ENCODE measurements at regions not wholly inside any gene's neighbourhood (a gene's known extent, or its start where the extent isn't known, plus 50 kb on each side); places are given as distances from the start of the nearest gene placed in this dataset.

DNA sequence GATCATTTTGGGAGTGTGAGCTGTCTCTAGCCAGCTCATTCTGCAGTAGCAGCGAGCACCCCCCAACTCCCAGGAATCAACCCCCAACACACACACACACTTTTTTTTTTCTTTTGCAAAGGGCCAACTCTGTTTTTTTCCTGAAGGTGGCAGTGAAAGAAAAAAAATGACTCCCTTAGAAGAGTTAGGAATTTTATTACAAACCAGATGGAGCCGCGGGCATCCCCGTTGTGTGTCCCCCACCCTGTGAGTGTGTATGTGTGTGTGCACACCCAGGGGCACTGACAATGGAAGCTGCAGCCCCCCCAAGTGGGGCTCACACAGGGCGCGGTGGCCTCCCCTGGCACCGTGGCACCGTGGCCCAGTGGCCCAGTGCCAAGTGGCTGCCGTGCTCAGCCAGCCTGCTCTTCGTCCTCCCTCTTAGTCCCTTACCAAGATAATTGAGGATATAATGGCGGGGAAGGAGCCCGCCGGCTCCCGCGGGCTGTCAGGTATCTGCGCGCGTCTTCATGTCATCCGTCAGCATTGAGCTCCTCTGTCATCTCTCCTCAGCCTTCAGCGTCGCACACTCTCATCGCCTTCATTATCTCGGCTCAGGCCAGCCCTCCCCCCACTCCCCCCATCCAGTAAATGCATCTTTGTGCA lies 314.1 kb downstream of the ZNF536 start:
- TF ChIP-seq, protein P1, sequence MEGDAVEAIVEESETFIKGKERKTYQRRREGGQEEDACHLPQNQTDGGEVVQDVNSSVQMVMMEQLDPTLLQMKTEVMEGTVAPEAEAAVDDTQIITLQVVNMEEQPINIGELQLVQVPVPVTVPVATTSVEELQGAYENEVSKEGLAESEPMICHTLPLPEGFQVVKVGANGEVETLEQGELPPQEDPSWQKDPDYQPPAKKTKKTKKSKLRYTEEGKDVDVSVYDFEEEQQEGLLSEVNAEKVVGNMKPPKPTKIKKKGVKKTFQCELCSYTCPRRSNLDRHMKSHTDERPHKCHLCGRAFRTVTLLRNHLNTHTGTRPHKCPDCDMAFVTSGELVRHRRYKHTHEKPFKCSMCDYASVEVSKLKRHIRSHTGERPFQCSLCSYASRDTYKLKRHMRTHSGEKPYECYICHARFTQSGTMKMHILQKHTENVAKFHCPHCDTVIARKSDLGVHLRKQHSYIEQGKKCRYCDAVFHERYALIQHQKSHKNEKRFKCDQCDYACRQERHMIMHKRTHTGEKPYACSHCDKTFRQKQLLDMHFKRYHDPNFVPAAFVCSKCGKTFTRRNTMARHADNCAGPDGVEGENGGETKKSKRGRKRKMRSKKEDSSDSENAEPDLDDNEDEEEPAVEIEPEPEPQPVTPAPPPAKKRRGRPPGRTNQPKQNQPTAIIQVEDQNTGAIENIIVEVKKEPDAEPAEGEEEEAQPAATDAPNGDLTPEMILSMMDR (IDR thresholded peaks at IDR 0.05): no peak
- TF ChIP-seq POLR2A (IDR thresholded peaks at IDR 0.05): no peak

Data from body of pancreas (tissue), 4 donors.